GM18517 (cell line): ENCODE measurements at regions not wholly inside any gene's neighbourhood (a gene's known extent, or its start where the extent isn't known, plus 50 kb on each side); places are given as distances from the start of the nearest gene placed in this dataset.

Source experiments
- ATAC-seq: cut with Tn5 transposase; IDR thresholded peaks from one replicate; pipeline ENCODE4 v1.9.1; 2021; ENCODE audit warnings: mild to moderate bottlenecking, moderate library complexity; ENCODE audit not compliant: unreplicated experiment

- no peak for ATAC-seq
Measured at GRCh38 chr12:94722664-94723063, 72.3 kb upstream of the TMCC3 start.

- peak; percentile 93 for ATAC-seq
Measured at GRCh38 chr12:94721173-94721572, 70.8 kb upstream of the TMCC3 start.

- ATAC-seq = no peak
Measured at GRCh38 chr12:94718114-94718513, 67.8 kb upstream of the TMCC3 start.

GRCh38 chr12:94717656-94718055, 67.3 kb upstream of the TMCC3 start:
- ATAC-seq = no peak

GRCh38 chr12:94717108-94717507, 66.8 kb upstream of the TMCC3 start:
- ATAC-seq = no peak

- ATAC-seq = no peak
Measured at GRCh38 chr12:94716339-94716738, 66.0 kb upstream of the TMCC3 start.

- ATAC-seq = no peak
Measured at GRCh38 chr12:94714378-94715114, 64.2 kb upstream of the TMCC3 start.

GRCh38 chr12:94712815-94713515, 62.6 kb upstream of the TMCC3 start:
- no peak for ATAC-seq

- ATAC-seq = no peak
Measured at GRCh38 chr12:94710933-94711332, 60.6 kb upstream of the TMCC3 start.

- no peak for ATAC-seq
Measured at GRCh38 chr12:94707892-94708291, 57.5 kb upstream of the TMCC3 start.

GRCh38 chr12:94707036-94707435, 56.7 kb upstream of the TMCC3 start:
- no peak for ATAC-seq

- peak; percentile 71 for ATAC-seq
Measured at GRCh38 chr12:94706250-94706661, 55.9 kb upstream of the TMCC3 start.

GRCh38 chr12:94705676-94706075, 55.3 kb upstream of the TMCC3 start:
- no peak for ATAC-seq

GRCh38 chr12:94704452-94705306, 54.3 kb upstream of the TMCC3 start:
- no peak for ATAC-seq

GRCh38 chr12:94702696-94703095, 52.3 kb upstream of the TMCC3 start:
- no peak for ATAC-seq

GRCh38 chr12:94701711-94702110, 51.4 kb upstream of the TMCC3 start:
- ATAC-seq = no peak

GRCh38 chr12:94700662-94701061, 50.3 kb upstream of the TMCC3 start:
- no peak for ATAC-seq
